GM21526 (cell line): ENCODE measurements at regions not wholly inside any gene's neighbourhood (a gene's known extent, or its start where the extent isn't known, plus 50 kb on each side); places are given as distances from the start of the nearest gene placed in this dataset.
"Not testable (repeated sequence)": the region's sequence is repeated elsewhere in the genome, so short reads cannot be mapped to it uniquely, and the experiment has no call there.

Experiments
- ATAC-seq: cut with Tn5 transposase; IDR thresholded peaks from one replicate; pipeline ENCODE4 v1.9.1; 2021; ENCODE audit warnings: moderate library complexity; ENCODE audit not compliant: unreplicated experiment, low FRiP score

GRCh38 chr5:15346738-15347137 is 153.2 kb upstream of the FBXL7 start:
- no peak for ATAC-seq

- no peak for ATAC-seq
Observed at GRCh38 chr5:15344954-15345353, 155.0 kb upstream of the FBXL7 start.

- ATAC-seq, result no peak
Observed at GRCh38 chr5:15338546-15338945, 161.4 kb upstream of the FBXL7 start.

- no peak for ATAC-seq
Observed at GRCh38 chr5:15334551-15335266, 165.3 kb upstream of the FBXL7 start.

- ATAC-seq, result no peak
Observed at GRCh38 chr5:15333091-15333490, 166.9 kb upstream of the FBXL7 start.

- no peak for ATAC-seq
Observed at GRCh38 chr5:15326932-15327331, 173.0 kb upstream of the FBXL7 start.

- ATAC-seq, result no peak
Observed at GRCh38 chr5:15326471-15326870, 173.5 kb upstream of the FBXL7 start.

- ATAC-seq, result no peak
Observed at GRCh38 chr5:15322421-15322820, 177.6 kb upstream of the FBXL7 start.

- ATAC-seq, result no peak
Observed at GRCh38 chr5:15321776-15322175, 178.2 kb upstream of the FBXL7 start.

GRCh38 chr5:15320871-15321270 is 179.1 kb upstream of the FBXL7 start:
- ATAC-seq, result no peak

GRCh38 chr5:15304914-15305834 is 194.8 kb upstream of the FBXL7 start:
- no peak for ATAC-seq

- no peak for ATAC-seq
Observed at GRCh38 chr5:15304066-15304731, 195.8 kb upstream of the FBXL7 start.

GRCh38 chr5:15300141-15300540 is 199.8 kb upstream of the FBXL7 start:
- no peak for ATAC-seq

GRCh38 chr5:15290953-15291352 is 209.0 kb upstream of the FBXL7 start:
- ATAC-seq, result no peak

- ATAC-seq, result no peak
Observed at GRCh38 chr5:15286650-15287049, 213.3 kb upstream of the FBXL7 start.

GRCh38 chr5:15285901-15286583 is 213.9 kb upstream of the FBXL7 start:
- no peak for ATAC-seq

GRCh38 chr5:15284706-15285105 is 215.3 kb upstream of the FBXL7 start:
- ATAC-seq, result no peak

GRCh38 chr5:15283076-15283475 is 216.9 kb upstream of the FBXL7 start:
- ATAC-seq, result no peak

- ATAC-seq, result no peak
Observed at GRCh38 chr5:15282611-15283010, 217.4 kb upstream of the FBXL7 start.

GRCh38 chr5:15271596-15271995 is 228.4 kb upstream of the FBXL7 start:
- ATAC-seq, result not testable (repeated sequence)

- no peak for ATAC-seq
Observed at GRCh38 chr5:15267966-15268365, 232.0 kb upstream of the FBXL7 start.
